Mammary epithelial cell (primary cell): ENCODE measurements at regions not wholly inside any gene's neighbourhood (a gene's known extent, or its start where the extent isn't known, plus 50 kb on each side); places are given as distances from the start of the nearest gene placed in this dataset.

Experiments used
- CTCF ChIP-seq, 2 donors: IDR thresholded peaks in 1 of 2; conservative IDR thresholded peaks in 1 of 2; 2 replicates each; pipeline ENCODE4 v1.5.1; 2011 to 2012; ENCODE audit warnings: inconsistent platforms in 2 of 2, low read length in 2 of 2, mild to moderate bottlenecking in 2 of 2, control low read depth in 1 of 2, low read depth in 1 of 2; ENCODE audit not compliant: insufficient read depth in 1 of 2; ENCODE audit errors: extremely low read depth in 1 of 2
- EZH2 ChIP-seq: IDR thresholded peaks from 2 replicates; pipeline ENCODE4 v1.6.1; 2012; ENCODE audit warnings: low read length, inconsistent platforms, borderline replicate concordance

- no peak for TF ChIP-seq CTCF (conservative IDR thresholded peaks at IDR 0.05 in 1 of 2, IDR thresholded peaks at IDR 0.05 in 1 of 2; ENCODE audit: extremely low read depth in 1 of 2, insufficient read depth in 1 of 2, low read depth in 1 of 2, low read length in 2 of 2)
- no peak for TF ChIP-seq EZH2
Measured at GRCh38 chr5:120124031-120124430, 340.1 kb upstream of the PRR16 start.
